Skin of body (tissue), 1 donor: ENCODE measurements at regions not wholly inside any gene's neighbourhood (a gene's known extent, or its start where the extent isn't known, plus 50 kb on each side); places are given as distances from the start of the nearest gene placed in this dataset.

ENCODE experiments used
- DNase-seq: peaks from one replicate; lab custom pipeline; 2025; lab: John Stamatoyannopoulos, UW

- DNase-seq, result no peak
Measured at GRCh38 chr3:182671541-182671940, 121.8 kb upstream of the ATP11B start.

- DNase-seq, result no peak
Measured at GRCh38 chr3:182671942-182672341, 121.4 kb upstream of the ATP11B start.

GRCh38 chr3:182673336-182673735, 120.0 kb upstream of the ATP11B start:
- DNase-seq, result no peak

GRCh38 chr3:182682263-182683241, 110.8 kb upstream of the ATP11B start:
- peak; percentile 9 for DNase-seq

GRCh38 chr3:182683453-182683852, 109.9 kb upstream of the ATP11B start:
- DNase-seq, result peak; percentile 29

GRCh38 chr3:182683858-182684257, 109.4 kb upstream of the ATP11B start:
- no peak for DNase-seq

GRCh38 chr3:182686033-182686886, 107.0 kb upstream of the ATP11B start:
- no peak for DNase-seq

GRCh38 chr3:182690172-182690571, 103.1 kb upstream of the ATP11B start:
- DNase-seq, result no peak

- DNase-seq, result no peak
Measured at GRCh38 chr3:182692021-182692420, 101.3 kb upstream of the ATP11B start.

GRCh38 chr3:182692695-182693094, 100.6 kb upstream of the ATP11B start:
- DNase-seq, result no peak

- no peak for DNase-seq
Measured at GRCh38 chr3:182693723-182694122, 99.6 kb upstream of the ATP11B start.

- DNase-seq, result peak; percentile 4
Measured at GRCh38 chr3:182696916-182697315, 96.4 kb upstream of the ATP11B start.

- DNase-seq, result no peak
Measured at GRCh38 chr3:182697345-182697919, 95.9 kb upstream of the ATP11B start.

GRCh38 chr3:182698078-182698477, 95.2 kb upstream of the ATP11B start:
- DNase-seq, result no peak

- DNase-seq, result no peak
Measured at GRCh38 chr3:182699550-182700170, 93.6 kb upstream of the ATP11B start.

GRCh38 chr3:182702216-182702615, 91.1 kb upstream of the ATP11B start:
- no peak for DNase-seq

GRCh38 chr3:182703233-182703632, 90.1 kb upstream of the ATP11B start:
- no peak for DNase-seq

GRCh38 chr3:182704926-182705325, 88.4 kb upstream of the ATP11B start:
- no peak for DNase-seq

- DNase-seq, result no peak
Measured at GRCh38 chr3:182708810-182709209, 84.5 kb upstream of the ATP11B start.

- no peak for DNase-seq
Measured at GRCh38 chr3:182709306-182709705, 84.0 kb upstream of the ATP11B start.

GRCh38 chr3:182710557-182711157, 82.6 kb upstream of the ATP11B start:
- DNase-seq, result no peak
